ENCODE measurements at regions not wholly inside any gene's neighbourhood (a gene's known extent, or its start where the extent isn't known, plus 50 kb on each side); places are given as distances from the start of the nearest gene placed in this dataset.

GRCh38 chr6:14763139-14763538 lies 482.7 kb upstream of the JARID2 start:
- no peak overlapping the region for H3K4me2 ChIP-seq (ENCODE audit: low read length)
- no peak overlapping the region for H3K27ac ChIP-seq (ENCODE audit: low read depth, low read length)
- intact Hi-C loops (cut with micrococcal nuclease) = no loop called here
- no peak for ATAC-seq
- H3K27me3 ChIP-seq (ENCODE audit: insufficient read depth, low read length) = no peaks in the 10 kb centered on the region
- H3K79me2 ChIP-seq (ENCODE audit: insufficient read depth, low read length) = no peaks in the 10 kb centered on the region
- TF ChIP-seq RAD21 (IDR thresholded peaks at IDR 0.05; ENCODE audit: low read depth) (0 out of 2 replicates have a peak, but pooled peaks have one; percentile 7), EZH2phosphoT487 (IDR thresholded peaks at IDR 0.05; ENCODE audit: borderline replicate concordance) (no peak)
- H3K9me3 ChIP-seq (ENCODE audit: control insufficient read depth in 1 of 2, insufficient read depth in 1 of 2, low read depth in 1 of 2, low read length in 2 of 2) = no peaks in the 10 kb centered on the region
- H3K9ac ChIP-seq (ENCODE audit: low read length) = no peak overlapping the region
- POLR2A ChIA-PET = no interaction called here
- H2AFZ ChIP-seq (ENCODE audit: low read depth, low read length, poor library complexity, severe bottlenecking) = peak overlapping the region; percentile 20
- RAD21 ChIA-PET (ENCODE audit: low non-redundant PET in 1 of 2, low total read pairs in 2 of 2, uncharacterized antibody in 2 of 2, unreplicated experiment in 2 of 2) = no interaction called here
- peaks cover 0 to 28% of the 10 kb centered on the region in 2 experiments; a peak in 2 of 4 replicates for H3K4me1 ChIP-seq (ENCODE audit: control insufficient read depth in 1 of 2, insufficient read depth in 2 of 2, low read length in 2 of 2)
- H3K4me3 ChIP-seq (replicated peaks in 1 of 2; ENCODE audit: low read depth in 1 of 2, low read length in 2 of 2) = no peak overlapping the region
- no peaks in the 10 kb centered on the region for H3K9me2 ChIP-seq (ENCODE audit: insufficient read depth)
- DNase-seq (ENCODE audit: low read depth, low spot score) = no peak
- no TSS peak for BruUV-seq (replicated peaks)
- H4K20me1 ChIP-seq (ENCODE audit: insufficient read depth) = no peaks in the 10 kb centered on the region
- CTCF ChIA-PET = no interaction called here
- H3K36me3 ChIP-seq (ENCODE audit: control insufficient read depth in 1 of 2, insufficient read depth in 2 of 2, low read length in 2 of 2) = no peaks in the 10 kb centered on the region

DNA sequence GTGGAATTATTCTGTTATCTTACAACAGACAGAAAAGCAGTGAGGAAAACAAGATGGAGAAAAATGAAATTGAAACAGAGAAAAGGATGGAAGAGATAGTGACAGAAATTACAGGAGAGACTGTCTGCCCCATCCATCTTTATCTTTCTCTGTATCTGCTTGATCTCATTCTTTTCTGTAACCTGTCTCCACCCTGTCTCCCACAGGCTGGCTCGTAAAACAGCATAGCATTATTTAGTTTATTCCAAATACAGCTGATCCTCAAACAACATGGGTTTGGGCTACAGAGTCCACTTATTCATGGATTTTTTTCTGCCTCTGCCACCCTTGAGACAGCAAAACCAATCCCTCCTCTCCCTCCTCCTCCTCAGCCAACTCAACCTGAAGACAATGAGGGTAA lies 482.3 kb upstream of the JARID2 start:
- ATAC-seq (no peak), DNase-seq (ENCODE audit: low read depth, low spot score) (no peak)
- intact Hi-C loops (cut with micrococcal nuclease) = no loop called here
- no peaks in the 10 kb centered on the region for H3K9me2 ChIP-seq (ENCODE audit: insufficient read depth)
- no peaks in the 10 kb centered on the region for H4K20me1 ChIP-seq (ENCODE audit: insufficient read depth)
- peak overlapping the region; percentile 20 for H2AFZ ChIP-seq (ENCODE audit: low read depth, low read length, poor library complexity, severe bottlenecking)
- TF ChIP-seq FOSL1 (IDR thresholded peaks at IDR 0.05; ENCODE audit: low read depth) = no peak
- no peak for TF ChIP-seq EGR1 (IDR thresholded peaks at IDR 0.05; ENCODE audit: low read depth)
- no peak for TF ChIP-seq TCF7L2 (IDR thresholded peaks at IDR 0.05; ENCODE audit: borderline replicate concordance, extremely low read depth, insufficient read depth, insufficient read length)
- TF ChIP-seq ZFX (IDR thresholded peaks at IDR 0.05) = no peak
- TF ChIP-seq REST (IDR thresholded peaks at IDR 0.05; ENCODE audit: low read depth) = no peak
- no peak for TF ChIP-seq EZH2 (IDR thresholded peaks at IDR 0.05)
- TF ChIP-seq, protein P1, sequence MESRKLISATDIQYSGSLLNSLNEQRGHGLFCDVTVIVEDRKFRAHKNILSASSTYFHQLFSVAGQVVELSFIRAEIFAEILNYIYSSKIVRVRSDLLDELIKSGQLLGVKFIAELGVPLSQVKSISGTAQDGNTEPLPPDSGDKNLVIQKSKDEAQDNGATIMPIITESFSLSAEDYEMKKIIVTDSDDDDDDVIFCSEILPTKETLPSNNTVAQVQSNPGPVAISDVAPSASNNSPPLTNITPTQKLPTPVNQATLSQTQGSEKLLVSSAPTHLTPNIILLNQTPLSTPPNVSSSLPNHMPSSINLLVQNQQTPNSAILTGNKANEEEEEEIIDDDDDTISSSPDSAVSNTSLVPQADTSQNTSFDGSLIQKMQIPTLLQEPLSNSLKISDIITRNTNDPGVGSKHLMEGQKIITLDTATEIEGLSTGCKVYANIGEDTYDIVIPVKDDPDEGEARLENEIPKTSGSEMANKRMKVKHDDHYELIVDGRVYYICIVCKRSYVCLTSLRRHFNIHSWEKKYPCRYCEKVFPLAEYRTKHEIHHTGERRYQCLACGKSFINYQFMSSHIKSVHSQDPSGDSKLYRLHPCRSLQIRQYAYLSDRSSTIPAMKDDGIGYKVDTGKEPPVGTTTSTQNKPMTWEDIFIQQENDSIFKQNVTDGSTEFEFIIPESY (IDR thresholded peaks at IDR 0.05; ENCODE audit: extremely low read depth, insufficient replicate concordance, low read length) = no peak
- no peak for TF ChIP-seq SRF (IDR thresholded peaks at IDR 0.05; ENCODE audit: low read depth)
- POLR2A ChIA-PET = no interaction called here
- BruUV-seq (replicated peaks) = no TSS peak
- H3K4me1 ChIP-seq (ENCODE audit: control insufficient read depth in 1 of 2, insufficient read depth in 2 of 2, low read length in 2 of 2) = peaks cover 0 to 26% of the 10 kb centered on the region in 2 experiments; a peak in 2 of 4 replicates
- CTCF ChIA-PET = no interaction called here
- H3K9ac ChIP-seq (ENCODE audit: low read length) = no peak overlapping the region
- no peaks in the 10 kb centered on the region for H3K79me2 ChIP-seq (ENCODE audit: insufficient read depth, low read length)
- RAD21 ChIA-PET (ENCODE audit: low non-redundant PET in 1 of 2, low total read pairs in 2 of 2, uncharacterized antibody in 2 of 2, unreplicated experiment in 2 of 2) = no interaction called here
- no peaks in the 10 kb centered on the region for H3K27me3 ChIP-seq (ENCODE audit: insufficient read depth, low read length)
- no peak overlapping the region for H3K27ac ChIP-seq (ENCODE audit: low read depth, low read length)
- no peaks in the 10 kb centered on the region for H3K36me3 ChIP-seq (ENCODE audit: control insufficient read depth in 1 of 2, insufficient read depth in 2 of 2, low read length in 2 of 2)
- H3K4me2 ChIP-seq (ENCODE audit: low read length) = no peak overlapping the region
- no peak overlapping the region for H3K4me3 ChIP-seq (replicated peaks in 1 of 2; ENCODE audit: low read depth in 1 of 2, low read length in 2 of 2)
- H3K9me3 ChIP-seq (ENCODE audit: control insufficient read depth in 1 of 2, insufficient read depth in 1 of 2, low read depth in 1 of 2, low read length in 2 of 2) = no peaks in the 10 kb centered on the region

Measured in HCT116 (cell line).